ENCODE measurements at regions not wholly inside any gene's neighbourhood (a gene's known extent, or its start where the extent isn't known, plus 50 kb on each side); places are given as distances from the start of the nearest gene placed in this dataset.

DNA sequence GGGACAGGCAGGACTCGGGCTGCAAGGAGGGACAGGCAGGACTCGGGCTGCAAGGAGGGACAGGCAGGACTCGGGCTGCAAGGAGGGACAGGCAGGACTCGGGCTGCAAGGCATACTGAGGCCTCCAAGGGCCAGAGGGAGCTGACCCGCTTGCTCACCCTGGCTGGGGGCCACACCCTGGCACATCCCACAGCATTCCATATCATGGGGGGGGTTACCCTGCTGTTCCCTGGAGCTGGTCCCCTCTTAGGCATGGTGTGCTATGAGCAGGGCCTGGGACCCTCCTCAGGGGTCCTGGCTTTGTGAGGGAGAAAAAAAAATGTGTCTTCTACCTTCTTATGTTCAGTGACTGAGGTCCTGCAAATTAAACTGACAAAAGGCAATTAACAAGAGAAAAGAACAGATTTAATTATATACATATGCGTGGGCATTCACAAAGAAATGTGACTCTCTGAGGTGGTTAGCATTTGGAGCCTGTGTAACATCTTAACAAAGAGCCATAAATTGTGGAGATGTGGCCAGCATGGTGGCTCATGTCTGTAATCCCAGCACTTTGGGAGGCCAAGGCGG lies 97.6 kb upstream of the ALDH1A3 start:
- no peak for TF ChIP-seq POLR2A (IDR thresholded peaks at IDR 0.05)
- TF ChIP-seq EP300 (IDR thresholded peaks at IDR 0.05): no peak

All from sigmoid colon (tissue), 4 donors.